Fibroblast of the conjunctiva (primary cell): ENCODE measurements at regions not wholly inside any gene's neighbourhood (a gene's known extent, or its start where the extent isn't known, plus 50 kb on each side); places are given as distances from the start of the nearest gene placed in this dataset.
"Not testable (repeated sequence)": the region's sequence is repeated elsewhere in the genome, so short reads cannot be mapped to it uniquely, and the experiment has no call there.

Source experiments
- DNase-seq: peaks from one replicate; pipeline ENCODE4 v3.0.0-alpha.2; 2010; ENCODE audit warnings: low read depth

DNA sequence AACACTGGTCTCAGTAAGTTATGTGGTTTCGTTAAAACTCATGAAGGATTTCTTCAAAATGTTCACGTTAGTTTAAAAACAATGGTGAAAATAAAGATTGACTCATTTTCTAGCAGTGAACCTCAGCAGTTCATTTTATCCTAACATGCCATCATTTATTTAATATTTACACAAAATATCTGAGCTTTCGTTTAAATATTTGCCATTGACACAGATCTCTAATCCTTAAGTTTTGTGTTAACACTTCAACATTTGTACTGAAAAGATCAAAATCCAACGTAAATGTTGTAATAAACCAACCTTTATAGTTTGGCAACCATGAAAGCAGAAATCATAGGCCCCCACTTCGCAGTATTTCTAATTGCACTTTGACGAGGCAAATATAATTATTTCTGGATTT is 1129.5 kb downstream of the PLA2G4A start:
- DNase-seq, result no peak

DNA sequence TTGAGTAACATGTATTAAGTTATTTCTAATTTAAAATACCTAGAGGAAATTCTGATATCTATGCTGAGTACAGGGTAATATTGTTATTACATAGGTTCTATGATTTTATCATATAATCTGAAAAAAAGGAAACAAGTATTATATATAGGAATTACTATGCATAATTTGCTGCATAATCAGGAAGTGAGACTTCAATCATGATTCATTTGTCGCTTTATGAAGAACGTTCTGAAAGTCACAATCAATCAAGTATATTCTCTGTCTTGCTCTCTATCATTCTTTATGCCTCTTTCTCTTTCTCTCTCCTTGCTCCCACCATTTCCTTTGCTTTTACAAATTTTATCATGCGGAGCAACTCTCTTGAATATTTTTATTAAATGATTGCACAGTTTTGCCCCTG is 1130.3 kb downstream of the PLA2G4A start:
- DNase-seq, result no peak

DNA sequence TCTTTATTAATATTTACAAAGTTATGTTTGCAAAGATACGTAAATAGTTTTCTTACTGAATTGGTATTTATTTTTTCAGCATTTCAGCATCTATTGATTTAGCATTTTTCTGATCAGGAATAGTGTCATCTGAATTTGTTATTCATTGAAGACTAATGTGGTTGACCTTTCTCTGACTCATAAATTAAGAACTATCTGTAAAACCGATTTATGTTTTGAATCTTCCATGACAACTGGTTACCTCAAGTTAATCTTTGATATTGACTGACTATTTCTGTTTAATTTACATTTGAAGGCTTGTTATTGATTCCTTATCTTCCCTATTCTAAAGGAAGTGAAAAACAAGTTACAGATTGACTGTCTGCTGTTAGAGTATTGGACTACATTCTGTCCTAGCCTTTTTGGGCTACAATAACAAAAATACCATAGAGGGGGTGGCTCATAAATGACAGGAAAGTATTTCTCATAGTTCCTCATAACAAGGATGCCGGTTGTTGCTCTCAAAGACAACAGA is 1131.4 kb downstream of the PLA2G4A start:
- DNase-seq, result no peak

DNA sequence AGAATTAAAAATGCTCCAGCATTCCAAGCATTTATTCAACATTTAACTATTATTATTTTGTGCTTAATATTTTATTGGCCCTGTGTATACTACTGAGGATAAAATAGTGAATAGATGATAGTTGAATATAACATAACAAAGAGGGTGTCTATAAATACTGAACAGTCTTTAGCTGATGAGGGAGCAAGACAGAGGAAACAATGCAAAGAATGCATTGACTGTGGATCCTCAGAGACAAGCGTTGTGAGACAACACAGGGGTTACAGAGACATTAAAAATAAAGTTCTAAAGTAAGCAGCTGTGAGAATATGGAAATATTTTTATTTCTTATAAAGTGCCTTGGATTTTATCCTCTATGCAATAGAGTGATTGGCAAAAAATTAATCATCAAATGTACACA is 1133.1 kb downstream of the PLA2G4A start:
- DNase-seq, result no peak

DNA sequence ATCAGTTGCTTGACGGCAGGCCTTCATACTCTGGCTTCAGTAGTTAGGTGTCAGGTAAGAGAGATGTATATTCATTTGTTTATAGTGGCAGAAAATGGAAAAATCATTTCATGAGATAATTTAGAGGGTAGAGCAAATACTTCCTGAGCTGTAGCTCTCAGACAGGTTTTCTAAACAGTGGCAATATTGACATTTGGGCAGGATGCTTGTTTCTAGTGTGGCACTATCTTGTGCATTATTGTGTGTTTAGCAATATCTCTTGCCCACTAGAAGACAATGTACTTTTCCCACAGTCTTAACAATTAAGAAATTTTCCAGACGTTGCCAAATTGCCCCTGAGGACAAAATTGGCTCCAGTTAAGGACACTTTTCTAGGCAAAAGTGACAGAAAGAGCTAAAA is 1143.1 kb downstream of the PLA2G4A start:
- no peak for DNase-seq

DNA sequence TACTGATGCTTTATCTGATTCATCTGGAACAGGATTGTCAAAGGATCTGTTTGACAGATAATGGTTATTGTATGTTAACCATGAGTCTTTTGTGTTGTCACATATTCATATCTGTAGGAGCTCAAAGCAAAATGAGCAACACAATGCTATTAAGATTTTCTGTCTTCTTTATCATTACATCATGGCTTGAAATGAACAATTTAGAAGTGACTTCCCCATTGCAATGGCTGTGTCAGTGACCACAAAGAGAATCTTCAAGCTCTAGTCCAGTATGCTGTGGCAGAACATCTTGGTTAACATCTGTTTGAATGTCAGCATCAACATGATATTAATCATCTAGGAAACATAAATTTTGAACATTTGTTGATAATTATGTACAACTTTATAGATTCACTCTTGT is 1148.5 kb downstream of the PLA2G4A start:
- no peak for DNase-seq

DNA sequence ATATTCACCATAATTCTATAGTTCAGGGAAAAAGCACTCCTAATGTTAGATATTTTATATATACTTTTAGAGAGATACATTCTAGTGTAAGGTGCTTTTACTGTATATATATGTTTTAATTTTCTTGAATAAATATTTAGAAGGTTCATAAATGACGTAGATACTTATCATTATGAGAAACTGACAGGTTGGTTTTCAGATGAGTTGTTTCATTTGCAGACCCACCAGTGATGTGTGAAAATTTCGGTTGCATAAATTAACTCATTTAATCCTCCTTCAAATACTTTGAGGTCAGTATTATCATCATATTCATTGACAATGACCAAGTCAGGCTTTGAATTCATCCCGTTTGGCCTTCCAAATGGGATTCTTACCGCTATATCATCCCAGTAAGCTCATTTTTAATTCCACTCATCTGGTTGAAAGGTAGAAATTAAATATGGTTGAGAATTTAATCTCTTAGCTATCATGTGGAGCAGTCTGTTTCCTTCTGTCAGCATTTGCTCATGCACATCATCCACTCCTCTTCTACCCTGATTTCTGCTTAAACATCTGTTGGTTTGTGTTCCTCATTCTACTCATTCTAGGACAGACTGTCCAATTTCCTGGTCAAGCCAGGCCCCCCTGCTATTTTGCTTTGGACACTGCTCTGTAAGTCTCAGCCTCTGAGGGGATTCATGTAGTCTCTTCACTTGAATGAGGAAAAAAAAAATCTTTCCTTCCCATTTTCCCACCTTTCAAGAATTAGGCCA is 1156.6 kb downstream of the PLA2G4A start:
- DNase-seq, result no peak

DNA sequence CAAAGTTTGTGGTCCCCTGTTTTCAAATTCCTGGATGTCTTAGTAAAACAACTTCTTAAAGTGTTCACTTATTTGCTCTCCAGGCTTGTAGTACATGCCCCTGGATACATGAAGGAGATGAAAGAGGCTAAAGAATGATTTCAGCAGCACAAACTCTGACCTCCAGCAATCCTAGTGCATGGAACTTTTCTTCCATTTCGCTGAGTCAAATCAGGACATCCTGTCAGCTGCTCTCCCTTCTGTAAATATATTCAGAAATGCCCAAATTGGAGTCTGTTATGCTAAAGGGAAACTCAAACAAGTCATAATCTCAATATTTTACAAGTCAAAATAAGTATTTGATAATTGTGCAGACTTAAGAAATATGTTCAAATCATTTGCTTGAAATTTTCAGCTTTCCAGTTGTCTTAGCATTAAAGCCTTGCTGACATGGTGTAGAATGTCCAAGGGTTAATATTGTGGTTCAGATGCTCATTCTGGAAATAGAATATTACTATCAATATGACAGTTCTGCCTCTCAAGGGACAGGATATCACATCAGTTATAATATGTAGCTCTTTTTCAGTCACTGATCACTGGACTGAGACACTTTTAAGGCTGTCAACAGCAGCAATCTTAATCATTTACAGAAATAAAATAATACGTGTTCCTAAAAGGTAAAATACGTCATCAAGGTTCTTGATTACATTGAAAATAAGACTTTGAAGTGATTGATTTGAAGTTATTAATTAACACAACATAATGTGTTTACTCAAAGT is 1157.3 kb downstream of the PLA2G4A start:
- DNase-seq, result no peak

DNA sequence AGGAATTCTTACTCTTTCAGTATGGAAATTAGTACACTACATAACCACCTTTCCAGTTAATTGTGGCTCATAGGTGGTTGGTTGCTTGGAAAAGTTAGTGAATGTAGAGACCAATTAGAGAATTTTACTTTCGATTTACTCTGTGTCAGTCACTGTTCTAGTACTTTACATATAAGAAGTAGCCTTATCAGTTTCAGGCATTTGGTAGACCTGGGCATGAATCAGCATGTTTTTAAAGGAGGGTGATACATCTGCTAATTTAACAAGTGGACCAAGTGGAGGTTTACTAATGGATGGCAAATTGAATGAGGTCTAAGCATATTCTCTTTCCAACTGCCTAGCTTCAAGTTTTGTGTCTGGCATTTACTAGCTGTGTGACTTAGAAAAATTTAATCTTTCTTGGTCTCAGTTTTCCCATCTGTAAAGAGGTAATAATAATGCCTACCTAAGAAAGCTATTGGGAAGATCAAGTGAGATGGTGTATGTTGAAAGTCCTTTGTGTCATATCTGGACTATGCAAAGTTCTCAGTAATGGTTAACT is 1158.6 kb downstream of the PLA2G4A start:
- no peak for DNase-seq

DNA sequence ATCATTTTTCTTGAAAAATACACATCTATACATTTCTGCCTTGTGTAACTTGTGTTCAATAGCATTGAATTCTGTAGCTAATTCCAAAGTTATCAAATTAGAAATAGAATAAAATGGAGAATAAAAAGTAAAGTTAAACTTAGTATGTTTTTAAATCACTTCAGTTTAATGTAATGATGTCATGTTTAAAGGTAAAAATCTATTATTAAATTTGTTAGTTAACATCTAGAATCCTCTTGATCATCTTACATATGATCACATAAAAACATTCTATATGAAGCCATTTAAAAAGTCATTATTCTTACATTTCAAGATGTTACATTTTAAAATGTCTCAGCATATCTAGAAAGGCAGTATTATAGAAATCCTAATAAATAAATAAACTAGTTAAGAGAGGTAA is 1163.2 kb downstream of the PLA2G4A start:
- DNase-seq, result no peak

DNA sequence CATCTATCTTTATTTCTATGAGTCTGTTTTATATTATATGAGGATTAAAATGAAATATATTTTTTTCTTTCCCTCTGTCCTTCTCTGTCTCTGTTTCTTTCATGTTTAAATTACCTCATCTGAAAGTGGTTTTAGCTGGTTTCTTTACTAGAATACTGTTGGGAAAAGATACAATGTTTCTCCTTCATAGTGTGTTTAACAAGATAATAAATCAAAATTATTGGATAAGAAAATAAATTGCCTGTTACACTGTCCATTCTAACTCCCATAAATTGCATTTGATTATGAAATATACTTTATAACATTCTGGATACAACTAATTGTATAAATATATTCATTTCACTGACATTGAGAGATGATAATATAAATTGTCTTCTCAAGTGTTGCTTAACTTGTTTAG is 1168.0 kb downstream of the PLA2G4A start:
- no peak for DNase-seq

DNA sequence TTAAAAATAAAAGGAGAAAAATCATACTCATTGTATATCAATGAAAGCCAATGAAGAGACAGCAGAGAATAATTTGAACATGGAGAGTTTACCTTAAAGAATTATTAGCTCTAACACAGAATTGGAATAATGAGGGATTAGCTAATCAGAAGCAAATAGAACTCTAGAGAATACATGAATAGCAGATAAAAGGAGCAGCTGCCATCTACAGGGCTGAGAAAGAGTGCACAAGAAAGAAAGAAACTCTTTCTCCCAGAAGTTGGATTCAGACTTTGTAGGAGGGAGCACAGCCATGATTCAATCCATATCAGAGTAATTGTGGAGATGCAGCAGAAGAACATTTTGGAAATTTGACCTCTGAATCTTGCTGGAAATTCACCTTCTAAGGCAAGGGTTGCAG is 1171.2 kb downstream of the PLA2G4A start:
- DNase-seq, result no peak

DNA sequence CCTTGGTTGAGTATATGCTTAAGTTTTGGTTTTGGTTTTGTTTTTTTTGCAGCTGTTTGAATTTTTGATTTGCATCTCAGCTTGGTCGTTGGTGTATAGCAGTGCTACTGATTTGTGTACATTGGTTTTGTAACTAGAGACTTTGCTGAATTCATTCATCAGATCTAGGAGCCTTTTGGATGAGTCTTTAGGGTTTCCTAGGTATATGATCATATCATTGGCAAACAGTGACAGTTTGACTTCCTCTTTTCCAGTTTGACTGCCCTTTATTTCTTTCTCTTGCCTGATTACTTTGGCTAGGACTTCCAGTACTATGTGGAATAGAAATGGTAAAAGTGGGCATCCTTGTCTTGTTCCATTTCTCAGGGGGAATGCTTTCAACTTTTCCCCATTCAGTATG is 1174.9 kb downstream of the PLA2G4A start:
- not testable (repeated sequence) for DNase-seq

DNA sequence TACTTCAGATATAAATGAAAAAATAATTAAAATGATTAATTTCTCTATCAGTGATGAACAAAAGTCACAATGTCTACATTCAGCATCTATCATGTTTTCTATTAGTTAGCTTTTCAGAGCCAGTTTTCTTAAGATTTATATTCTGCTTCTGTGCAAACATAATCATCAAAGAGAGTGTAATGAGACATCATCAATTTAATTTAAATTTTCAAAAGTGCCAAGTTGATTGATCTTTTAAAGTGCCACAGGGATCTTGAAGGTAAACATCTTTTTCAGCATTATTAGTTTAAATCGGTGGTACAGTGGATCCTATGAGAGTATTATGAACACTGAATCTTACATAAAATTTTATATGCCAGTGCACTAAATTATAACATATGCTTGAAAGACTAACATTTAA is 1176.1 kb downstream of the PLA2G4A start:
- DNase-seq, result no peak

DNA sequence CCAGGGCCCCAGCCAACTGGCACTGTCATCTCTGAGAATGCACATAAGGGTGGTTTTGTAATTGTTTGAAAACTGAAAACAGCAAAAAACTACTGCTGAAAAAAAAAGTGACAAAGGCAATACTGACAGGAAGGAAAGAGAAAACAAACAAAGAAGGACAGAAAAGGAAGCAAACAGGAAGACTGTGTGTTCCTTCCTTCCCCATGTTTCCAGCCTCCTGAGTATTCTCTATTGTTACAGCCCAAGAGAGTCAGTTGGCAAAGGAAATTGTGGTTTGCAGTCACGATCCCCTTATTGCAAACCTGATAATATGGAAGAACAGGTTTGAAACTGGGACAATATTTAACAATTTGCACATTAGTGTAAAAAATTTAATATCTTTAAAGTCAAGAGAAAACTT is 1177.6 kb downstream of the PLA2G4A start:
- DNase-seq, result no peak

DNA sequence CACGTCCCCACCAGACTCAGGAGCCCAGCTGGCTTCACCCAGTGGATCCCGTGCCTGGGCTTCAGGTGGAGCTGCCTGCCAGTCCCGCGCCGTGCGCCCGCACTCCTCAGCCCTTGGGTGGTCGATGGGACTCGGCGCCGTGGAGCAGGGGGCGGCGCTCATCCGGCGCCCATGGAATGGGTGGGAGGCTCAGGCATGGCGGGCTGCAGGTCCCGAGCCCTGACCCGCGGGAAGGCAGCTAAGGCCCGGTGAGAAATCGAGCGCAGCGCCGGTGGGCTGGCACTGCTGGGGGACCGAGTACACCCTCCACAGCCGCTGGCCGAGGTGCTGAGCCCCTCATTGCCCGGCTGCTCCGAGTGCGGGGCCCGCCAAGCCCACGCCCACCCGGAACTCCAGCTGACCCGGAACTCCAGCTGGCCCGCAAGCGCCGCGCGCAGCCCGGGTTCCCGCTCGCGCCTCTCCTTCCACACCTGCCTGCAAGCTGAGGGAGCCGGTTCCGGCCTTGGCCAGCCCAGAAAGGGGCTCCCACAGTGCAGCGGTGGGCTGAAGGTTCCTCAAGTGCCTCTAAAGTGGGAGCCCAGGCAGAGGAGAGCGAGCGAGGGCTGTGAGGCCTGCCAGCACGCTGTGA is 1184.6 kb downstream of the PLA2G4A start:
- not testable (repeated sequence) for DNase-seq

DNA sequence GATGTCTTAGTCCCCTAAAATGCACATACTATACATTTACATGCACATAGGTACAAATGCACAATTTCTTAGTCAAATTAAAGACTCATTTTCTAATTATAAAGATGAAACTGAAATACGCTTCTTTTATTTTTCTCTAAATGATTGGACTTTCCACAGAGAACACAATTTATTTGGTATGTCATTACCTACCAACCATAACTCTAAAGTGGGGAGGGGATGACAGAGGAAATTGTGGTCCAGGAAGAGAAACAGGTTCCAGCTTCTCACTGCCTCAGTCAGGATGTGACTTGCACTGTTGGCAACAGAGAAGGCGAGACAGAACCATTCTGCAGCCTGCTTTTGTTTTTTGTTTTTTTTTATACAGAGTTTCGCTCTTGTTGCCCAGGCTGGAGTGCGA is 1189.2 kb downstream of the PLA2G4A start:
- no peak for DNase-seq

DNA sequence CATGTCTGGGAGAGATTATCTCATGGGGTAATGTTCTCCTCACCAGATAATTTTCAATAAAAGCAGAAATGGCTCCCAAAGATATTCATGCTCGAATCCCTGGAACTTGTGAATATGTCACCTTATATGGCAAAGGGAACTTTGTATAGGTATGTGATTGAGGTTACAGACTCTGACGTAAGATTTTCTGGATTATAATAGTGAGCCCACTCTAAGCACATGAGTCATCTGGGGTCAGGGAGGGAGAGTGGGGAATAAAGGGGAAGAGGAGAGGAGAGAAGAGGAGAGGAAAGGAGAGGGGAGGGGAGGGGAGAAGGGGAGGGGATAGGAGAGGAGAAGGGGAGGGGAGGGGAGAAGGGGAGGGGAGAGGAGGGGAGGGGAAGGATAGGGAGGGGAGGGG is 1193.9 kb downstream of the PLA2G4A start:
- DNase-seq, result no peak

DNA sequence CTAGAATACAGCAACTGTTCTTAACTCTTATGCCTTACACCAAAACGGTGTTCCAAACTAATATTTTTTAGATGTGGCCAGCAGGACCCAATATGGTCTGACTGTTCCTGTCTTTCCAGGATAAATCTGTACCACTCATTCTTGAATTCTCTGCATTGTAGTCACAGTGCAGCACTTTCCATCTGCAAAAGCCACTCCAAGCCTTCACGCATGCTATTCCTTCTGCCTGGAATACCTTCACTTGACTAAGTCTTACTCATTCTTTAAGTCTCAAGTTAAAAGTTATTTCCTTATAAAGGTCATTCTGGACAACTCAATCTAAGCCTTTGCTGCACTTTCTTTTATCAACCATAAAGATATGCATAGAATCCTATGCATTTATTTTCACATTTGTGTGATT is 1194.5 kb downstream of the PLA2G4A start:
- DNase-seq, result no peak

DNA sequence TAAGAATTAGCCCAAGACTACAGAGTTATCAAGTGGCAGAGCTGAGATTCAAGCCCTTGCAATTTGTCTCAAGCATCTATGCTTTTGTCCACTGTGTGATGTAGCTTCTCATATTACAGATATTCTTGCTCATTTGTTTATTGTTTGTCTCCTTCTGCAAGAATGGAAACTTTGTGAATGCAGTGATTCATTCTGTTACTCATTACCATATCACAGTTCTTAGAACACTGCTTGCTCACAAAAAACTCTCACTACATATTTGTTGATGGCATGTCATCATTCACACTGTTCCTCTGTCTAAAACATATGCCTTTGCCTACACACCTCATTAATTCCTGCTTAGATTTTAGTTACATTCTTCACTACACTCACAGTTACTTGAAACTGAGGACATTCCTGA is 1198.9 kb downstream of the PLA2G4A start:
- DNase-seq, result peak; percentile 71

DNA sequence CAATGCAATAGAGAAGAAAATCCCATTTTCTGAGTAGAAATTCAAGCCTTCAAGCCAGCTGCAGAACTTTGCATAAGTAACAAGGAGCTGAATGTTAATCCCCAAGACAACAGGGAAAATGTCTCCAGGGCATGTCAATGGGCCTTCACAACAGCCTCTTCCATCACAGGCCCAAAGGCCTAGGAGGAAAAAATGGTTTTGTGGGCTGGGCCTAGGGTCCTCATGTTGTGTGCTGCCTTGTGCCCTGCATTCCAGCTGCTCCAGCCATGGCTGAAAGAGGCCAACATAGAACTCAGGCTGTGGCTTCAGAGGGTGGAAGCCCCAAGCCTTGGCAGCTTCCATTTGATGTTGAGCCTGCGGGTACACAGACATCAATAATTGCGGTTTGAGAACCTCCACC is 1208.8 kb downstream of the PLA2G4A start:
- not testable (repeated sequence) for DNase-seq

DNA sequence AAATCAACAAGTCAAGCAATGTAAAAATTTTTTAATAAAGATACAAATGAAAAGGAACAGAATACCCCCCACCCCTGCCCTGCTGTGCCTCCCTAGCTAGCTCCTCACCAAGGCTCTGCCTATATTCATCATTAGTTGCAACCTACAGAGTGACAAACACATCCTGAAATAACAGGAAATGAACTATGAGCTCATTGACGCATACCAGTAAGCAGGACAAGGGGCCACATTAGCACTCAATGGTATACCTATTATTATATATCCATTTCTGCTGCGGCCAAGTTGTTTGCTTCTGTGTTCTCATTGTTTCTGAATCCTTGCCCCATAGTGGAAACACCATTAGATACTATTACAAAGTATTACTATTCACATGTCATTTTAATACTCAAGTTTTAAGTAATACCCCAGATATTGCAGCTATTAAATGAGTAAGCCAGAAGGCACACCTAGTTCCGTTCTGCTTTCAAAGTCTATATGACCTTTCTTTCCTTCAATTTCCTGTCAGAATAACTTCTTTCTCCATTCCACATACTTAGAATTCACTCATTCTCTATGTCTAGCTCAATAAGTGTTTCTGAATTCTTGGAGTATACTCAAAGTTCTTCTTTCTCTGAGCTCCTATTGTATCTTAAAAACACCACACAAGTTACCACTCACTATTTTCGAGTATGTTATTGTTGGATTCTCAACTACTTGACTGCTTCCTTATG is 1214.9 kb downstream of the PLA2G4A start:
- no peak for DNase-seq
